Activated CD8-positive, alpha-beta memory T cell treated with anti-CD3 and anti-CD28 coated beads for 4 hours (primary cell): ENCODE measurements at regions not wholly inside any gene's neighbourhood (a gene's known extent, or its start where the extent isn't known, plus 50 kb on each side); places are given as distances from the start of the nearest gene placed in this dataset.

Source experiments
- DNase-seq, 2 donors: peaks; one replicate each; pipeline ENCODE4 v3.0.0-alpha.2; 2020; ENCODE audit warnings: low read depth in 2 of 2

- DNase-seq, result no peak
These were observed 276.3 kb upstream of the GJB5 start for GRCh38 chr1:34478515-34479076.

- DNase-seq, result no peak
These were observed 275.1 kb upstream of the GJB5 start for GRCh38 chr1:34479731-34480130.

- no peak for DNase-seq
These were observed 266.7 kb upstream of the GJB5 start for GRCh38 chr1:34488080-34488708.

- no peak for DNase-seq
These were observed 254.4 kb upstream of the GJB5 start for GRCh38 chr1:34500451-34500850.

GRCh38 chr1:34511802-34512201 is 243.0 kb upstream of the GJB5 start:
- DNase-seq, result no peak

GRCh38 chr1:34518146-34518699 is 236.6 kb upstream of the GJB5 start:
- DNase-seq, result no peak

GRCh38 chr1:34520111-34520510 is 234.7 kb upstream of the GJB5 start:
- DNase-seq, result no peak

GRCh38 chr1:34524783-34525182 is 230.1 kb upstream of the GJB5 start:
- no peak for DNase-seq

GRCh38 chr1:34529935-34530859 is 224.7 kb upstream of the GJB5 start:
- DNase-seq, result no peak

- no peak for DNase-seq
These were observed 222.7 kb upstream of the GJB5 start for GRCh38 chr1:34532113-34532512.

- DNase-seq, result no peak
These were observed 216.4 kb upstream of the GJB5 start for GRCh38 chr1:34538481-34538880.

GRCh38 chr1:34547046-34547674 is 207.7 kb upstream of the GJB5 start:
- no peak for DNase-seq

GRCh38 chr1:34549199-34549598 is 205.6 kb upstream of the GJB5 start:
- no peak for DNase-seq

- DNase-seq, result no peak
These were observed 176.5 kb upstream of the GJB5 start for GRCh38 chr1:34578306-34578705.

GRCh38 chr1:34582356-34582755 is 172.5 kb upstream of the GJB5 start:
- no peak for DNase-seq

- no peak for DNase-seq
These were observed 167.1 kb upstream of the GJB5 start for GRCh38 chr1:34587761-34588160.

GRCh38 chr1:34590211-34590623 is 164.6 kb upstream of the GJB5 start:
- DNase-seq, result no peak

- DNase-seq, result no peak
These were observed 162.9 kb upstream of the GJB5 start for GRCh38 chr1:34591751-34592629.

GRCh38 chr1:34597877-34598514 is 156.9 kb upstream of the GJB5 start:
- peak in 1 of 2 donors; percentile 2 for DNase-seq

GRCh38 chr1:34602907-34603306 is 151.9 kb upstream of the GJB5 start:
- DNase-seq, result no peak

- no peak for DNase-seq
These were observed 151.3 kb upstream of the GJB5 start for GRCh38 chr1:34603594-34603993.
